Left ventricle myocardium superior (tissue), 1 donor: ENCODE measurements at regions not wholly inside any gene's neighbourhood (a gene's known extent, or its start where the extent isn't known, plus 50 kb on each side); places are given as distances from the start of the nearest gene placed in this dataset.

ENCODE experiments used
- ATAC-seq: fragments of 200-7000 bp; cut with Tn5 transposase; one replicate; pipeline ENCODE4 v1.9.1; 2020; ENCODE audit warnings: mild to moderate bottlenecking, moderate library complexity
- DNase-seq: peaks from one replicate; pipeline ENCODE4 v3.0.0-alpha.2; 2020
- intact Hi-C: fragments of 100-400 bp; cut with micrococcal nuclease; formaldehyde crosslinking; loops from one replicate; pipeline ENCODE4 v1.11.0; 2022
- donor health status: DM: no; HTN: yes; CAD: no; lungs with severe emphysema.

- ATAC-seq (no peak), DNase-seq (no peak)
- intact Hi-C loops: no loop called here
Measured at GRCh38 chr15:101590785-101591184, 61.4 kb downstream of the TM2D3 start.

- intact Hi-C loops: no loop called here
- ATAC-seq (no peak), DNase-seq (no peak)
Measured at GRCh38 chr15:101583284-101583683, 68.9 kb downstream of the TM2D3 start.

- DNase-seq: no peak
- intact Hi-C loops: no loop called here
- no peak for ATAC-seq
Measured at GRCh38 chr15:101580431-101580830, 71.8 kb downstream of the TM2D3 start.

GRCh38 chr15:101579631-101580163 lies 72.5 kb downstream of the TM2D3 start:
- intact Hi-C loops: no loop called here
- ATAC-seq (no peak), DNase-seq (no peak)

GRCh38 chr15:101578443-101578894 lies 73.7 kb downstream of the TM2D3 start:
- ATAC-seq (peak; percentile 56), DNase-seq (peak; percentile 69)
- intact Hi-C loops: no loop called here

GRCh38 chr15:101573951-101574350 lies 78.2 kb downstream of the TM2D3 start:
- ATAC-seq: no peak
- no peak for DNase-seq
- intact Hi-C loops: no loop called here

GRCh38 chr15:101570241-101570640 lies 80.7 kb upstream of the PCSK6 start:
- intact Hi-C loops: no loop called here
- ATAC-seq: no peak
- DNase-seq: no peak

- ATAC-seq: no peak
- no peak for DNase-seq
- intact Hi-C loops: no loop called here
Measured at GRCh38 chr15:101568821-101569555, 79.5 kb upstream of the PCSK6 start.

GRCh38 chr15:101568309-101568708 lies 78.8 kb upstream of the PCSK6 start:
- no peak for ATAC-seq
- intact Hi-C loops: no loop called here

GRCh38 chr15:101566748-101567488 lies 77.4 kb upstream of the PCSK6 start:
- intact Hi-C loops: no loop called here
- DNase-seq: peak; percentile 52
- ATAC-seq: peak; percentile 51

More at GRCh38 chr15:101568309-101568708, 78.8 kb upstream of the PCSK6 start:
- no peak for DNase-seq

GRCh38 chr15:101565377-101565776 lies 75.9 kb upstream of the PCSK6 start:
- ATAC-seq (no peak), DNase-seq (no peak)
- intact Hi-C loops: no loop called here

- intact Hi-C loops: no loop called here
- ATAC-seq: no peak
- no peak for DNase-seq
Measured at GRCh38 chr15:101563176-101563796, 73.8 kb upstream of the PCSK6 start.

- DNase-seq (no peak), ATAC-seq (no peak)
- intact Hi-C loops: no loop called here
Measured at GRCh38 chr15:101562428-101563059, 73.0 kb upstream of the PCSK6 start.

- ATAC-seq (no peak), DNase-seq (no peak)
- intact Hi-C loops: no loop called here
Measured at GRCh38 chr15:101561584-101561906, 72.0 kb upstream of the PCSK6 start.

GRCh38 chr15:101560722-101561583 lies 71.4 kb upstream of the PCSK6 start:
- DNase-seq: no peak
- intact Hi-C loops: no loop called here
- ATAC-seq: no peak

GRCh38 chr15:101559952-101560351 lies 70.4 kb upstream of the PCSK6 start:
- intact Hi-C loops: no loop called here
- peak; percentile 36 for ATAC-seq
- no peak for DNase-seq

GRCh38 chr15:101558221-101558941 lies 68.9 kb upstream of the PCSK6 start:
- intact Hi-C loops: no loop called here
- ATAC-seq: no peak
- no peak for DNase-seq

- ATAC-seq: no peak
- intact Hi-C loops: no loop called here
- no peak for DNase-seq
Measured at GRCh38 chr15:101556273-101556672, 66.8 kb upstream of the PCSK6 start.
